ENCODE measurements at regions not wholly inside any gene's neighbourhood (a gene's known extent, or its start where the extent isn't known, plus 50 kb on each side); places are given as distances from the start of the nearest gene placed in this dataset.

DNA sequence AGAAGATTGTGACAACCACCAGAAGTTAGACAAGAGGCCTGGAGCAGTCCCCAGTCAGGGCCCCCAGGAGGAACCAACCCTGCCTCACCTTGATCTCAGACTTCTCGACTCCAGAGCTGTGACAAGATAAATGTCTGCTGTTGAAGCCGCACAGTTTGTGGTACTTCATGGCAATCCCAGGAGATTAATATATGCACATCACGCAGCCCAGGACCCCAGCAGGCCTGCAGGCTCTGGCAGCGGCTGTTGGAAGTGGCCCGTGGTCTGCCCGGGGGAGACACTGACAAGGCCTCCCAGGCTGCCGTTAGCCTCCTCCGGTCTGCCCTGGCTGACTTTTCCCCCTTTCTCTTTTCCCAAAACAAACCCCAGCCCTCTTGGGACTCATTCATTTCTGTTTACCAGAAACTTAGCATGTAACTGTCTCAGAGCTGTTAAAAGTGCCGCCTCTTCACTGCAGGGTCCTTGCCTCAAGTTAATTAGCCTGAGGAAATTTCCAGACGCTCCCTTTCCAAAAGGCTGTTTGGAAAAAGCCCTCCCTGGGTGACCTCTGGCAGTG is 183.5 kb upstream of the LYSMD4 start:
- TF ChIP-seq CTCF (IDR thresholded peaks at IDR 0.05) (no peak), POLR2A (IDR thresholded peaks at IDR 0.05) (no peak)
